Right cardiac atrium (tissue), 5 donors: ENCODE measurements at regions not wholly inside any gene's neighbourhood (a gene's known extent, or its start where the extent isn't known, plus 50 kb on each side); places are given as distances from the start of the nearest gene placed in this dataset.

ENCODE experiments used
- ATAC-seq, 2 donors: fragments of 200-7000 bp; cut with Tn5 transposase; one replicate each; pipeline versions ENCODE4 v1.8.0 to v1.9.1; 2020; ENCODE audit warnings: moderate library complexity in 2 of 2, mild to moderate bottlenecking in 1 of 2
- DNase-seq, 3 donors: peaks; one replicate each; pipeline ENCODE4 v3.0.0-alpha.2; 2020
- H3K27ac ChIP-seq: one replicate; pipeline ENCODE4 v1.5.1; 2013; ENCODE audit warnings: mild to moderate bottlenecking, low read length, control low read depth, moderate library complexity
- H3K27me3 ChIP-seq: one replicate; pipeline ENCODE4 v1.6.1; 2013; ENCODE audit not compliant: control insufficient read depth, insufficient read depth
- H3K4me1 ChIP-seq: one replicate; pipeline ENCODE4 v1.6.1; 2013; ENCODE audit warnings: low read length; ENCODE audit not compliant: control insufficient read depth, insufficient read depth
- H3K4me3 ChIP-seq: one replicate; pipeline ENCODE4 v1.5.1; 2013; ENCODE audit warnings: low read length, control low read depth
- H3K9me3 ChIP-seq: one replicate; pipeline ENCODE4 v1.6.1; 2013; ENCODE audit warnings: low read length; ENCODE audit not compliant: control insufficient read depth
- WGBS: extraction: QIAGEN DNeasy Blood & Tissue Kit; methylation state at CpG from one replicate; pipeline ENCODE4 v1.1.7; 2013; 5-methylcytosine and 5-hydroxymethylcytosine counted together
- intact Hi-C, 4 donors: fragments of 100-400 bp; cut with DNase I; formaldehyde crosslinking; loops; one replicate each; pipeline versions ENCODE4 v1.11.0 to v1.14.0; 2022 to 2023
- donor health status: healthy with polysubstance abuse.
- donor health status: DM: no; HTN: yes; CAD: no.
- donor health status: DM: no; HTN: no; CAD: no.
- donor health status: DM: no; HTN: yes; CAD: no; lungs with severe emphysema.
- donor health status: DM: yes; HTN: yes; CAD: no.

DNA sequence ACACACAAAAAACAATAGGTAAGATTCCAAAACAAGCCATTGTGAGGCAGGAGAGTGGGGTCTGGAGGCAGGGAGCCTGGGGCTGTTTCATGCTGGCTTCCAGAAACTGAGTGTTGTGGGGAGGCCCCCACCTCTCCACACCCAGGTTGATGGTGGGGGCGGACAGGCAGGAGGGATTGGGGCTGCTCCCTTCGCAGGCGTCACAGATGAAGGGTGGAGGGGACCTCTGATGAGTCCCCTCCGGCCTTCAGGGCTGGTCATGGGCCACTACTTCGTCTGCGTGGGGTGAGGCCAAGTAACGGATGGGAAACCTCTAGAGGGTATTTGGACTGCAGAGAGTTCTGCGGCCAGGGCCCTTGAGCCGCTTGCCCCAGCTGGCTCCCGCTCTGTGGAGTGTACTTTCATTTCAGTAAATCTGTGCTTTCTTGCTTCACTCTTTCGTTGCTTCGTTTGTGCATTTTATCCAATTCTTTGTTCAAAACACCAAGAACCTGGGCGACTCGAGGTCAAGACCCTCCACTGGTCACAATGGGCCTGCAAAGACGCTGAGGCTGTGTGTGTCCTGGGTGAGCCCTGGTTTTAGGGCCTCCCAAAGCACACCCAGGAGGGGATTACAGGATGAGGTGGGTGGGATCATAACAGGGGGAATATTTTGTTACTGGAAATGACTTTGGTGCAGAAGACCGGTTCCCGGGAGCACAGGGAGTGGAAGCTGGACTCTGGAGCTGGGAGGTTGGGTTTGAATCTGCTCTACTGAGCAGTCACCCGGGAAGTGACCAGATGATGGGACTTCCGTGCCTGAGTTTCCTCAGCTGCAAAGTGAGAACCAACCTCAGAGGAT lies 83.7 kb upstream of the ADRA2C start:
- ATAC-seq: no peak
- intact Hi-C loops: no loop called here

DNA sequence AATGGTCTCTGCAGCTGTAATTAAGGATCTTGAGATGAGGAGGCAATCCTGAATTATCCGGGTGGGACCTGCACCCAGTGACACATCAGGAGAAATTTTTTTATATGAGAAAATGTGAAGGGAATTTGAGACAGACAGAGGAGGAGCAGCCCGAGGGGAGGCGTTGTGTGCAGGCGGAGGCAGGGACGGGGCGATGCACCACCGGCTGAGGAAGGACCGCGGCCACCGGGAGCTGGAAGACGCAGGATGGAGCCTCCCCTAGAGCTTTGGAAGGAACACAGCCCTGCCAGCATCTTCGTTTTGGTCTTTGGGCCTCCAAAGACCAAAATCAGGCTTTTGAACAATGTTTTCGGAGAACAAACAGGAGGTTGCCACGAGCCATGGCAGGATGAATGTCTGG lies 85.0 kb upstream of the ADRA2C start:
- Histone ChIP-seq H3K4me1 (no peaks in the 10 kb centered on the region), H3K4me3 (no peak overlapping the region), H3K27me3 (no peaks in the 10 kb centered on the region), H3K27ac (no peak overlapping the region), H3K9me3 (no peaks in the 10 kb centered on the region)
- 78% methylated on average over 14 of the region's 14 CpGs for WGBS
- no peak for DNase-seq
- intact Hi-C loops: no loop called here
- ATAC-seq: no peak

More for the DNA sequence above, 83.7 kb upstream of the ADRA2C start:
- Histone ChIP-seq H3K27ac (no peak overlapping the region), H3K9me3 (no peaks in the 10 kb centered on the region), H3K4me3 (no peak overlapping the region), H3K27me3 (no peaks in the 10 kb centered on the region), H3K4me1 (no peaks in the 10 kb centered on the region)
- peak in 1 of 3 donors; percentile 13 for DNase-seq
- 81% methylated on average over 19 of the region's 19 CpGs for WGBS

DNA sequence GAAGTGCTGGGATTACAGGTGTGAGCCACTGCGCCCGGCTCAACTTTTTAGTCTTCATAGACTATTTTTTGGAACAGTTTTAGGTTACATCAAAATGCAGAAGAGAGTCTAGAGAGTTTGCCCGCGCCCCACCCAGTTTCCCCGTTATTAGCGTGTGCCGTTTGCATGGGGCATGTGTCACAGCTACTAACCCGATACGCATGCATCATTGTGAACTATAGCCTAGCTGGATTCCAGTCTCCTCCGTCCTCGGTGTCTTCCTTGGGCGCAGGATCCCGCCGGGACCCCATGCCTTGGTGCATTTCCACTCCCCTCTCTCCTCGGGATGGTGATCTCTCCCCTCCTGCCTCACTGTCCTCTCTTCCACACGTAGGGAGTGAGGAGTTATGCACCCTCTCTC lies 85.5 kb upstream of the ADRA2C start:
- ATAC-seq (no peak), DNase-seq (no peak)
- Histone ChIP-seq H3K27ac (no peak overlapping the region), H3K4me1 (no peaks in the 10 kb centered on the region), H3K27me3 (no peaks in the 10 kb centered on the region), H3K9me3 (no peaks in the 10 kb centered on the region), H3K4me3 (no peak overlapping the region)
- 86% methylated on average over 16 of the region's 16 CpGs for WGBS
- intact Hi-C loops: no loop called here

DNA sequence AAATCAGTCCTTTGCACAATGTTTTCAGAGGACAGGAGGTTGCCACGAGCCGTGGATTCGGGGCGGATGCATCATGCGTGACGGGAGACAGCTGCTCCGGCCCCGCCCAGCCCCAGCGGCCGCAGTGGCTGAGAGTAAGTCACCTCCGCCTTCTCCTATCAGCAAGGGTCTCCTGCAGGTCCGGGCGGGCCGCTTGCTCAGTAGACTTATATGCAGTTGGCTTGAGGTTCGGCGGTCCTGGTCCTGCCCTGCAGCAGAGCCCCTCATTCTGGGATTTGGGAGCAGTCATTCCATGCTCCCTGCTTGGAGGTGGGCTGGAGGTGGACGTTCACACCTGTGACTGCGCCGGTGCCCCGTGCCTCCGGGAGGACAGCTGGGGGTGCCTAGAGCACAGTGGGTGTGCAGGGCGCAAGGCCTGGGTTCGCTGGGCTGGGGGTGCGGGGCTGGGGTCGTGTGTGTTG lies 86.3 kb upstream of the ADRA2C start:
- Histone ChIP-seq H3K27ac (no peak overlapping the region), H3K9me3 (no peaks in the 10 kb centered on the region), H3K4me3 (no peak overlapping the region), H3K4me1 (no peaks in the 10 kb centered on the region), H3K27me3 (no peaks in the 10 kb centered on the region)
- intact Hi-C loops: no loop called here
- ATAC-seq: no peak
- peak in 2 of 3 donors; percentile 38 to 40 for DNase-seq
- 53% methylated on average over 25 of the region's 25 CpGs for WGBS

DNA sequence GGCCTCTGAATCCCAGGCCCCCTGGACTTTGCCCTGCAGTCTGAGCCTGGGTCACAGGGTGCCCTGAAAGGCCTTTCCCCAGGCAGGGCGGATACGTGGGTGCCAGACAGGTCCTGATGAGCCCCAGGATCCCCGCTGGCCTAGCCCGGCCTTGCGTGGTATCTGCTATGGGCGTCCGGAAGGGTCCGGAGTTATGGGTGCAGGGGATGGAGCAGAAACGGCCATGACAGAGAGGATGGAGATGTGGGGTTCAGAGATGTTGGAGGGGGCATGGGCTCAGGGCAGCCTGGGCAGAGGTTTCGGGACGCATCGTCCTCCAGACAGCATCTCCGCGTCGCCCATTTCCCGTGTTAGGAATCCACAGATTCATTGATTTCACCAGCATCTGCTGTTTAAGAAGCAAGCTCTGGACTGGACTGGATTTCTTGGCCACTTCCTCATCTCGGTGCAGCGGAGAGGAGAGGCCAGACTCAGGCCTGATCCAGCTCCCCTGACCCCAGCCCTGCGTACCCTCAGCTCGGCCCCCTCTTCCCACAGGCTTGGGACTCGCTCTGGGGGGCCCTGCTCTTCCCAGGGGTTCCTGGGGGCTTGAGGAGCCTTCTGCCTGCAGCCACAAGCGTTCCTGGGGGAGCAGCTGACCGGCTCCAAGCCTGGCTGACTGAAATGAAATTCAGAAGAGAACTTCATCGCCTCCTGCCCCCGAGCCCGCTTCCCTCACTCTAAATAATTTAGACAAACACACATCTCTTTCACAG lies 86.9 kb upstream of the ADRA2C start:
- H3K4me3 ChIP-seq: no peak overlapping the region
- H3K27ac ChIP-seq: no peak overlapping the region
- intact Hi-C loops: no loop called here
- ATAC-seq (no peak), DNase-seq (peak in 1 of 3 donors; percentile 37)
- no peaks in the 10 kb centered on the region for H3K4me1 ChIP-seq
- H3K9me3 ChIP-seq: no peaks in the 10 kb centered on the region
- WGBS: 75% methylated on average over 26 of the region's 26 CpGs
- H3K27me3 ChIP-seq: no peaks in the 10 kb centered on the region

DNA sequence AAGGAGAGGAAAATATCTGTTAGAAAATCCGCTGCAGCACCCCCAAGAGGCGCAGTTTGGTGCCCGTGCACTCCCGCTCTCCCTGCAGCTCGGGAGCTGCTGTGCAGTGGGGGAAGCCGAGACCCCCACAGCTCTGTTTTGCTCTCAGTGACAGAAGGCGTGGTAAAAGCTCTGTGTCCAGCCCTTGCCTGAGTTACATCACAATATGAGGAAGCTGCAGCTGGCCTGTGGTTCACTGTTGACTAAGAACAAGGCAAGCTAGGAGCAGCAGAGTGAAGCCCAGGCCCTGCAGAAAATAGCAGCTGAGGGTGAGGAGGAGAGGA lies 88.5 kb upstream of the ADRA2C start:
- no peak for ATAC-seq
- peak in 1 of 3 donors; percentile 17 for DNase-seq
- WGBS: 36% methylated on average over 7 of the region's 7 CpGs
- Histone ChIP-seq H3K9me3 (no peaks in the 10 kb centered on the region), H3K27me3 (no peaks in the 10 kb centered on the region), H3K4me3 (no peak overlapping the region), H3K27ac (no peak overlapping the region), H3K4me1 (no peaks in the 10 kb centered on the region)
- intact Hi-C loops: no loop called here

DNA sequence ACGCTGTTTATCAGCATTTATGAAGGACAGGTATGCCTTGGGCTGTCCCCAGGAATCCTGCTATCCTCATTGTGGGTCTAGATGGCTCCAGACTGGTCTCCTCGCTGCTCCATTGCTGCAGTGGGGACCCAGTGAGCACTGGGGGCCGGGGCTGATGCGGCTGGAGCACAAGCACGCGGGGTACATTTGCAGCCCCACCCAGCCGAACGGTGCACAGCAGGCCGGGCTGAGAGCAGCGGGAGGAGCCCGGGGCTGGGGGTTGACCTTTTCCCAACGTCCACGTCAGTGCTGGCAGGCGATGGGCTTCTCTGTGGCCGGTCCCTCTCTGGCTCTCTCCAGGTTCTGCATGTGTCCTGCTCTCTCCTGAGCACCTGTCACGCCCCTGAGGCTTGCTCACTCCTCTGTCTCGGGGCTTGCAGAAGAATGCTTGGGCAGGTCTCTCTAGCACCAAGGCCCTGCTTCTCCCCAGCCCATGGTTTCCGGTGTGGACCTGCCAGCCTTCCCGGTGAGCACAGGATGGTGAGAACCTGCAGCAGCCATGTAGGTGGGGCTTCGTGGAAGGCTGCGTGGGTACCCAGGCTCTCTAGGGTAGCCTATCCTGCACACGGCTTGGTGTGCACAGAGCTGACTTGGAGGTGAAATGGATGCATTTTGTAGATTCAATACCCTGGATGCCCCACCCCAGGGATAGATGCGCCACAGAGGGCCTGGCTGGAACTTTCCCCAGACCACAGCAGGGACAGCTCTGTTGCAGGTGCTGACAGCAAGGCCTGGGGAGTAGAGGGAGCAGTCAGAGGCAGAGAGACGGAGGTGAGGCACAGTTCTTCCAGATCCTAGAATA lies 89.1 kb upstream of the ADRA2C start:
- no peak overlapping the region for H3K4me3 ChIP-seq
- no peaks in the 10 kb centered on the region for H3K4me1 ChIP-seq
- ATAC-seq (no peak), DNase-seq (peak in 1 of 3 donors; percentile 24)
- intact Hi-C loops: no loop called here
- H3K9me3 ChIP-seq: no peaks in the 10 kb centered on the region
- H3K27ac ChIP-seq: no peak overlapping the region
- H3K27me3 ChIP-seq: no peaks in the 10 kb centered on the region
- 60% methylated on average over 24 of the region's 24 CpGs for WGBS

DNA sequence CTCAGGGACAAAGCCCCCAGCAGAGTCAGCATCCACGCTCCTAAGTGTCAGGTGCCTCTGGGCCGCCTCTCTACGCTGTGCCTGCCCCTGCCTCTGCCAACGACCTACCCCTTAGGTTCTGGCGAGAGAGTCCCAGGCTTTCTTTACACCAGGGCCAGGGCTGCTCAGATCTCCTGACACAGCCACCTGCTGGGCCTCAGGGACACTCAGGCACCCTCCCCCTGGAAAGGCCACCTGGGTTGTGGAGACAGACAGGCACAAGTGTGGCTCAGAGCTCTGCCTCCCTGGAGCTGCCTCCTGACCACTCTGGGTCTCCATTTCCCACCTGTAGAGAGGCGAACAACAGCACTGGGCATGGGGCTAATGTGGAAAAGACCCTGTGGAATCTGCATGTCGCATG lies 90.0 kb upstream of the ADRA2C start:
- 82% methylated on average over 7 of the region's 7 CpGs for WGBS
- no peak for ATAC-seq

DNA sequence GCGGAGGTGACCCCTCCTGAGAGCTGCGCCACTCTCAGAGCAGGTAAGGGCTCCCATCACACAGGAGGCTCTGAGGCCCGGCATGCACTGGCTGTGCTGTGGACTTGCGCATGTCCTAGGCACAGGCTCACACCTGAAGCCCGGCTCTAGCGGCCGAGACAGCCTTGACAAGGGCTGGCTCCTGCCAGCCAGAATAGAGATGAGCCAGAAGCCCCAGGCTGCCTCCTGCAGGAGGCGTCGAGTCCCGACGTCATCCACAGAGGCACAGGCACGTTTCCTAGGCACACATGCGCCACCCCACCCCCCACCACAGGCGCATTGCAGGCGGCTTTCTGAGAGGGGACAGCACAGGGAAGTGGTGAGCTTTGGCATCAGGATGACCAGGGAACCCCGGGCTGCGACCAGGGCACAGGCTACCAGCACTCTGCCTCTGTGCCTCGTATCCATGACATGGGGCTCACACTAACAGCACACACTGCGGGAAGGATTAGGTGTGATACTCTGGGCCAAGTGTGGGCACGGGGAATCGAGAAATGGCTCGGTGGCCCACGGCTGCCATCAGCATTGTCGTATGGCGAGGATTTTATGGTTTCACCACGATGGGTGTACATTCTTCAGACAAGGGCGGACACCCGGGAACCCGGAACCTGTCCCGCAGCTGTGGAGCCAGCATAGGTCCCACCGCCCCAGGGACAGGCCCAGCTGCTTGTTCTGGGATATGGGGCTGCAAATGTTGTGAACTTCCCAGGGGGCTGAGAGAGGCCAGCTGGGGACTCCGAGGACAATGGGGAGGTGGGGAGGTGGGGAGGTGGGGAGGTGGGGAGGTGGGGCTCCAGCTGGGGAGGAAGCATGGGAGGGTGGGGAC lies 90.7 kb upstream of the ADRA2C start:
- WGBS: 72% methylated on average over 32 of the region's 32 CpGs
- ATAC-seq (no peak), DNase-seq (peak in 1 of 3 donors; percentile 14)
- intact Hi-C loops: no loop called here
- no peaks in the 10 kb centered on the region for H3K27me3 ChIP-seq
- no peaks in the 10 kb centered on the region for H3K9me3 ChIP-seq
- no peak overlapping the region for H3K27ac ChIP-seq
- no peaks in the 10 kb centered on the region for H3K4me1 ChIP-seq
- H3K4me3 ChIP-seq: no peak overlapping the region

More for the DNA sequence above, 90.0 kb upstream of the ADRA2C start:
- intact Hi-C loops: no loop called here
- H3K27ac ChIP-seq: no peak overlapping the region
- peak in 1 of 3 donors; percentile 15 for DNase-seq
- H3K27me3 ChIP-seq: no peaks in the 10 kb centered on the region
- H3K4me1 ChIP-seq: no peaks in the 10 kb centered on the region
- no peaks in the 10 kb centered on the region for H3K9me3 ChIP-seq
- H3K4me3 ChIP-seq: no peak overlapping the region

DNA sequence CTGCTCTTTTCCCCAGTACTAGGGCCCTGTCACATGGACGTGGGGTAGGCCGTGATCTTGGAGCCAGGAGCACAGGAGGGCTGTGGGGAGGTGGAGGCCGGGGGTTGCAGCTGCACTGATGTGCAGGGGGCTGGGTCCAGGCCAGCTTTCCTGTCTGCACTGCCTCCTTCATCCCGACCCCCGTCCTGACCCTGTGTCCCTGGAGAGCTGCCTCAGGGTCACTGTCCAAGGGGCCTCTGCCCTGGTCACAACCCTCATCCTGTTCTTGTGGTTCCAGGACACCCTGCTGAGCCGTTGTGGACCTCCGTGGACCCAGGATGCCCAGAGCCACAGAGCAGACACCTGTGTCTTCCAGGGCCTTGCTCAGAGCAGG lies 91.7 kb upstream of the ADRA2C start:
- no peaks in the 10 kb centered on the region for H3K27me3 ChIP-seq
- intact Hi-C loops: no loop called here
- DNase-seq (peak in 1 of 3 donors; percentile 31), ATAC-seq (no peak)
- no peaks in the 10 kb centered on the region for H3K4me1 ChIP-seq
- no peak overlapping the region for H3K27ac ChIP-seq
- 44% methylated on average over 7 of the region's 7 CpGs for WGBS
- H3K4me3 ChIP-seq: no peak overlapping the region
- no peaks in the 10 kb centered on the region for H3K9me3 ChIP-seq
